GM06990 (cell line): ENCODE measurements at regions not wholly inside any gene's neighbourhood (a gene's known extent, or its start where the extent isn't known, plus 50 kb on each side); places are given as distances from the start of the nearest gene placed in this dataset.

Source experiments
- DNase-seq: peaks from one replicate; pipeline ENCODE4 v3.0.0-alpha.2; 2011; ENCODE audit not compliant: insufficient read length; ENCODE audit errors: extremely low read depth
- H3K27me3 ChIP-seq: replicated peaks from 2 replicates; pipeline ENCODE4 v1.6.0; 2011; ENCODE audit warnings: low read length; ENCODE audit not compliant: control insufficient read depth, insufficient read depth
- H3K36me3 ChIP-seq: 2 replicates; pipeline ENCODE4 v1.5.1; 2011; ENCODE audit warnings: low read length; ENCODE audit not compliant: control insufficient read depth, insufficient read depth
- H3K4me3 ChIP-seq: replicated peaks from 2 replicates; pipeline ENCODE4 v1.5.1; 2011; ENCODE audit warnings: low read depth, mild to moderate bottlenecking, control low read depth, low read length
- TF ChIP-seq, protein P1 (sequence below): IDR thresholded peaks from 2 replicates; pipeline ENCODE4 v1.5.1; 2011; ENCODE audit warnings: low read length, control low read depth, mild to moderate bottlenecking, inconsistent platforms; ENCODE audit not compliant: insufficient read depth, poor library complexity, severe bottlenecking

DNA sequence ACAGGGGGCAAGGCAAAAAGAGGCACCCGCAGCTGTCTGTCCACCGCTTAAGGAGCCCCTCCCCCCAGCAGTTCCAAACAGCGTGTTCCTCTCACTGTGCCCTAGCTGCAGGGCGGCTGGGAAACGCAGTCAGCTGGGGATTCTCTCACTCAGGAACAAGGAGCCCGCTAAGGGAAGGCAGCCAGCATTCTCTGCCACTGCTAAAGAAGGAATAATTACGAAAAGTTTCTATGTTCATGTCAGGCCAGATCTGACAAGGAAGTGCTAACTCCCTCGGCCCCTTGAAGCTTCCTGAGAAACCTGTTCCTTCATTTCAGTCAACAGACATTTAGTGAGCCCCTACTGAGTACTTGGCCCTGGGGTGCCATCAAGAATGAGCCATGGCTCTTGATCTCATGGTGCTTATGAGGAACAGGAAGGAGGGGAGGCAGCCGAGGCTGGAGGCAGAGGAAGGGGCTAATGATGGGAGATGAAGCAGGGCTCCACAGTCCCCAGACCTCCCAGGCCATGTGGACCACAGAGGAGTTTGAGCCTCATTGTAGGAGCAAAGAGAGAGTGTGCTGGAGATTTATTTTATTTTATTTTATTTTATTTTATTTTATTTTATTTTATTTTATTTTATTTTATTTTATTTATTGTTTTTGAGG, 101.7 kb upstream of the PMEPA1 start:
- H3K36me3 ChIP-seq = no peaks in the 10 kb centered on the region
- no peak for DNase-seq
- no peaks in the 10 kb centered on the region; the same call in none of the 2 replicates for H3K27me3 ChIP-seq
- TF ChIP-seq, protein P1, sequence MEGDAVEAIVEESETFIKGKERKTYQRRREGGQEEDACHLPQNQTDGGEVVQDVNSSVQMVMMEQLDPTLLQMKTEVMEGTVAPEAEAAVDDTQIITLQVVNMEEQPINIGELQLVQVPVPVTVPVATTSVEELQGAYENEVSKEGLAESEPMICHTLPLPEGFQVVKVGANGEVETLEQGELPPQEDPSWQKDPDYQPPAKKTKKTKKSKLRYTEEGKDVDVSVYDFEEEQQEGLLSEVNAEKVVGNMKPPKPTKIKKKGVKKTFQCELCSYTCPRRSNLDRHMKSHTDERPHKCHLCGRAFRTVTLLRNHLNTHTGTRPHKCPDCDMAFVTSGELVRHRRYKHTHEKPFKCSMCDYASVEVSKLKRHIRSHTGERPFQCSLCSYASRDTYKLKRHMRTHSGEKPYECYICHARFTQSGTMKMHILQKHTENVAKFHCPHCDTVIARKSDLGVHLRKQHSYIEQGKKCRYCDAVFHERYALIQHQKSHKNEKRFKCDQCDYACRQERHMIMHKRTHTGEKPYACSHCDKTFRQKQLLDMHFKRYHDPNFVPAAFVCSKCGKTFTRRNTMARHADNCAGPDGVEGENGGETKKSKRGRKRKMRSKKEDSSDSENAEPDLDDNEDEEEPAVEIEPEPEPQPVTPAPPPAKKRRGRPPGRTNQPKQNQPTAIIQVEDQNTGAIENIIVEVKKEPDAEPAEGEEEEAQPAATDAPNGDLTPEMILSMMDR = no peak
- no peak overlapping the region for H3K4me3 ChIP-seq

DNA sequence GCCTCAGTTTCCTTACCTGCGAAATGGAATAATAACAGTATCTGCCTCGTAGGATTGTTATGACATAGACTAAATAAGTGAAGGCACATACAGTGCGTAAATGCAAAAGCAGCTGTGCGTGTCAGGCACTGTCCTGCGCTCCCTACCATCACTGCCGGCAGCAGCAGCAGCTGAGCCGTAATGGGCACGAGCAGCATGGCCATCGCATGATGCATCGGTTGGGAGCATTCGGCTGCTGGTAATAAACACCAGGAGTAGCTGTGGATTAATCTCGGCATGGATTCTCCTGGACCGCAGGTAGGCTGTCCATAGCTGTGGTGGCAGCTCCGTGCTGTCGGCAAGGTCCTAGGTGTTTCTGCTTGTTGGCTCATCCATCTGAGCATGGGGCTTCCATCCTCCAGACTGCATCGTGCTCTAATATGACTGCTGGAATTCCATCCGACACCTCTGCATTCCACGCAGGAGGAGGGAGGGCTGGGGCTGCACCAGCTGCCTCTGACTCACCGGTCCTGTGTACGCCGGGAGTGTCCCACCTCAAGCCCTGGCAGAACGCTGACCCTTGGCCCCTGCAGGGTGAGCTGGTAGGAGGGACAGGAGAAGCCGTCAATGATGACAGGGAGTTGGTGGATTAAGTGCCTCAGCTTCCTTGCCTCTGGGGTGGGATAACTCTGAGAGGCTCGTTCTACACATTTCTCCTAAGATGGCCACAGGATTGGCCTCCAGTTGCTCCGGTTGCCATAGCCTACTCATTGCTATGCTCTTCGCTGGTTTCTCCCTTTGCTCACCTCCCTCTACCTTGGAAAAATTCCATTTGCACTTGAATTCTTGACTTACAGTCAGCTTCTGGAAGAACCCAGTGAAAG, 100.9 kb upstream of the PMEPA1 start:
- Histone ChIP-seq H3K4me3 (no peak overlapping the region), H3K36me3 (no peaks in the 10 kb centered on the region), H3K27me3 (no peaks in the 10 kb centered on the region; the same call in none of the 2 replicates)
- TF ChIP-seq, protein P1 = no peak
- no peak for DNase-seq

DNA sequence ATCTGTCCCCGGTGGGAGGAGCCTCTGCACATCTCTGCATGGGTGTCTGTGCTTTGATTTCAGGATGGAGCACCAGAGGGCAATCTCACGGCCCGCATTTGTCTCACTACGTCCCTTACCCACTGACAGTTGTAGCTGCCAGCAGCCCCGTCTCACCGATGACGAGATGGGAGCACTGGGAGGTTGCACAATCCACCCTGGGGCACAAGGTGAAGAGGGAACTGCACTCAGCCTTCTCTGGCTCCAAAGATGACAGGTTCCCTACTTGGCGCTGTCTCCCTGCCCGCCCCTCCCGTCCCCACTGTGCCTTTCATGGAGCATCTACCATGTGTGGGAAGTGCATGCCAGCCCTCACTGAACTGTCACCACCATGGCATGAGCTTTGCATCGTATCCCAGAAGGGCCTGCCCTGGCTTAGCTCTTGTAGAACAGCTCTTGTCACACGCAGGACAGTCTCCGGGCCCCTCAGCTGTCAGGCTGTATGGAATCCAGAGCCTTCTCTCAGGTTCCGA, 99.9 kb upstream of the PMEPA1 start:
- no peaks in the 10 kb centered on the region for H3K36me3 ChIP-seq
- DNase-seq = no peak
- H3K27me3 ChIP-seq = no peaks in the 10 kb centered on the region; the same call in none of the 2 replicates
- TF ChIP-seq, protein P1 = no peak
- no peak overlapping the region for H3K4me3 ChIP-seq

DNA sequence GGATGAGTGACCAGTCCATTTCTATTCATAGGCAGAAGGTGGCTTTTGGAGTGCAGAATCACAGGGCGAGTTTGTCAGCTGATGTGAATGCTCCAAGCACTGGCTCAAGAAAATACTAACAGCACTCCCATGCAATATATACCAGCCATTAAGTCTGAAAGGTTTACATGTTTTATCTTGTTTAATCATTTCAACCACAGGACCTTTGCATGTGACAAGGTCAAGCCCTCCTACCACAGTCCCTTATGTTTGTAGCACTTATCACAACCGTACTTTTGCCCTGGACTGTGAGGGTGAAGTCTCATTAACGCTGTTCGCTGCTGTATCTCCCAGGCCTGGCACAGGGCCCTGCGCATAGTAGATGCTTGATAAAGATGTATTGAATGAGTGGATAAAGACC, 99.3 kb upstream of the PMEPA1 start:
- no peak for DNase-seq
- Histone ChIP-seq H3K27me3 (peaks cover 3% of the 10 kb centered on the region), H3K36me3 (no peaks in the 10 kb centered on the region), H3K4me3 (no peak overlapping the region)
- TF ChIP-seq, protein P1 = no peak

DNA sequence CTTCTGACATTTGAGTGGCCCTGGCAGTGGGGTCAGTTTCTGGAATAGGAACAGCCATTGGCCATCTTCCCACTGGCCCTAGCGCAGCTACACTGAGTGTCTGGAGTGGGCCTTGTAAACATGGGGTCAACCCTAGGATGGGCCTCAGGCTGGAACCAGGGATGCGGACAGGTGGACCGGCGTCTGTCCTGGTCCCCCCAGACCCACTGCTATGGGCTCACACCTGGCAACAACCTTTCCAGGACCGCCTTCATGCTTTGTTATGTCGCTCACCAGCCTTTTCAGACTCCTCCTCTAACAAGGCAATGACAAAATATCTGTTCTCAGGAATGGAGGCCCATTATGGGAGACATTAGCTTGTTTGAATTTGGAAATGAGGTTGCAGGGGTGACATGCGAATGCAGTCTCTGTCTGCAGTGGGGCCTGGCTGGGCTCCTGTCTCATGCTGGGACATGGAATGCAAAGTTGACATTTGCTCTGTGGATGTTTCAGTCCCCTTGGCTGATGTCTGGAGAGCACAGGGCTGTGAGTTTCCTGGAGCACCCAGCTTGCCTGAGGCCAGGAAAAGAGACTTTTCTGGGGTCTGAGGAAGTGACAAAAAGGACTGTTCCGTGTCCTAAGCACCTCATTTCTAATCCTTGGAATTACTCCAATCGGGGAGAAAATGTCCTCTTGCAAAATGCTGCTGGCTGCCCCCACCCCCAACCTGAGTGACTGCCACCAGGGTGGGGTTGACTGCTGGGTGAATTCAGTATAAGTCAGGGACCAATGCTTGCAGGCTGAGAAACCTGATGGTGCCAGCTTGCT, 98.7 kb upstream of the PMEPA1 start:
- DNase-seq = no peak
- H3K36me3 ChIP-seq = no peaks in the 10 kb centered on the region
- TF ChIP-seq, protein P1 = no peak
- no peak overlapping the region for H3K4me3 ChIP-seq
- peaks cover 3% of the 10 kb centered on the region for H3K27me3 ChIP-seq
